ENCODE measurements at regions not wholly inside any gene's neighbourhood (a gene's known extent, or its start where the extent isn't known, plus 50 kb on each side); places are given as distances from the start of the nearest gene placed in this dataset.

- Histone ChIP-seq H3K4me1 (ENCODE audit: insufficient read depth, low read length) (peaks cover 4% of the 10 kb centered on the region), H3K4me2 (ENCODE audit: low read length) (no peak overlapping the region), H3K27ac (ENCODE audit: low read depth, low read length) (no peak overlapping the region), H3K27me3 (ENCODE audit: insufficient read depth, low read length) (no peaks in the 10 kb centered on the region), H3K79me2 (ENCODE audit: insufficient read depth, low read length) (no peaks in the 10 kb centered on the region), H3K4me3 (ENCODE audit: insufficient read depth, low read depth, low read length) (no peak overlapping the region), H3K9ac (ENCODE audit: low read length) (no peak overlapping the region), H2AFZ (ENCODE audit: low read depth, low read length) (no peak overlapping the region), H3K9me3 (ENCODE audit: insufficient read depth, low read depth, low read length) (no peaks in the 10 kb centered on the region), H3K36me3 (ENCODE audit: insufficient read depth, low read length) (no peaks in the 10 kb centered on the region), H4K20me1 (ENCODE audit: insufficient read depth, low read length) (no peaks in the 10 kb centered on the region)
- Mint-ChIP-seq H3K9me3 (ENCODE audit: unreplicated experiment) (no peaks in the 10 kb centered on the region), H3K4me3 (ENCODE audit: unreplicated experiment) (no peak overlapping the region), H3K4me1 (ENCODE audit: low read depth, unreplicated experiment) (peaks cover 1% of the 10 kb centered on the region), H3K27ac (ENCODE audit: unreplicated experiment) (no peak overlapping the region), H3K27me3 (ENCODE audit: low read depth, unreplicated experiment) (no peaks in the 10 kb centered on the region), H3K36me3 (ENCODE audit: low read depth, unreplicated experiment) (no peaks in the 10 kb centered on the region)
- FAIRE-seq (no peak), DNase-seq (ENCODE audit: low read depth) (no peak)
- TF ChIP-seq, protein P1, sequence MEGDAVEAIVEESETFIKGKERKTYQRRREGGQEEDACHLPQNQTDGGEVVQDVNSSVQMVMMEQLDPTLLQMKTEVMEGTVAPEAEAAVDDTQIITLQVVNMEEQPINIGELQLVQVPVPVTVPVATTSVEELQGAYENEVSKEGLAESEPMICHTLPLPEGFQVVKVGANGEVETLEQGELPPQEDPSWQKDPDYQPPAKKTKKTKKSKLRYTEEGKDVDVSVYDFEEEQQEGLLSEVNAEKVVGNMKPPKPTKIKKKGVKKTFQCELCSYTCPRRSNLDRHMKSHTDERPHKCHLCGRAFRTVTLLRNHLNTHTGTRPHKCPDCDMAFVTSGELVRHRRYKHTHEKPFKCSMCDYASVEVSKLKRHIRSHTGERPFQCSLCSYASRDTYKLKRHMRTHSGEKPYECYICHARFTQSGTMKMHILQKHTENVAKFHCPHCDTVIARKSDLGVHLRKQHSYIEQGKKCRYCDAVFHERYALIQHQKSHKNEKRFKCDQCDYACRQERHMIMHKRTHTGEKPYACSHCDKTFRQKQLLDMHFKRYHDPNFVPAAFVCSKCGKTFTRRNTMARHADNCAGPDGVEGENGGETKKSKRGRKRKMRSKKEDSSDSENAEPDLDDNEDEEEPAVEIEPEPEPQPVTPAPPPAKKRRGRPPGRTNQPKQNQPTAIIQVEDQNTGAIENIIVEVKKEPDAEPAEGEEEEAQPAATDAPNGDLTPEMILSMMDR (IDR thresholded peaks at IDR 0.05; ENCODE audit: insufficient read depth, low read depth, low read length), result no peak
- no peak for TF ChIP-seq EZH2 (IDR thresholded peaks at IDR 0.05; ENCODE audit: insufficient read depth, low read length)
Observed at GRCh38 chr11:109730669-109731068, 308.7 kb downstream of the C11orf87 start.

DNA sequence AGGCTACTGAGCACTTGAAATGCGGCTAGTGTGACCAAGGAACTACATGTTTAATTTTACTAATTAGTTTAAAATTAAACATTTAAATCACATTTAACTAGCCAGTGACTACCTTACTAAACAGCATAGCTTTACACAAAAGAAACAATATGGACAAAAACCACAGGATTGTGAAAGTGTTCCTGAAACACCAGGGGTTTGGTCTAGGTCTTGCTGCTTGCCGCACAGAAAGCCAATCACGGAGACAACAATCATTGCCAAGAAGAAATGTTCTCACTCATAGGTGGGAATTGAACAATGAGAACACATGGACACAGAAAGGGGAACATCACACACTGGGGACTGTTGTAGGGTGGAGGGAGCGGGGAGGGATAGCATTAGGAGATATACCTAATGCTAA lies 309.5 kb downstream of the C11orf87 start:
- Histone ChIP-seq H3K9me3 (ENCODE audit: insufficient read depth, low read depth, low read length) (no peaks in the 10 kb centered on the region), H3K9ac (ENCODE audit: low read length) (no peak overlapping the region), H3K4me2 (ENCODE audit: low read length) (no peak overlapping the region), H4K20me1 (ENCODE audit: insufficient read depth, low read length) (no peaks in the 10 kb centered on the region), H3K36me3 (ENCODE audit: insufficient read depth, low read length) (no peaks in the 10 kb centered on the region), H2AFZ (ENCODE audit: low read depth, low read length) (no peak overlapping the region), H3K79me2 (ENCODE audit: insufficient read depth, low read length) (no peaks in the 10 kb centered on the region), H3K4me1 (ENCODE audit: insufficient read depth, low read length) (peaks cover 4% of the 10 kb centered on the region), H3K4me3 (ENCODE audit: insufficient read depth, low read depth, low read length) (no peak overlapping the region), H3K27me3 (ENCODE audit: insufficient read depth, low read length) (no peaks in the 10 kb centered on the region), H3K27ac (ENCODE audit: low read depth, low read length) (no peak overlapping the region)
- H3K4me1 Mint-ChIP-seq (ENCODE audit: low read depth, unreplicated experiment), result peaks cover 1% of the 10 kb centered on the region
- H3K27ac Mint-ChIP-seq (ENCODE audit: unreplicated experiment), result no peak overlapping the region
- no peak for DNase-seq (ENCODE audit: low read depth)
- TF ChIP-seq, protein P1 (IDR thresholded peaks at IDR 0.05; ENCODE audit: insufficient read depth, low read depth, low read length), result no peak
- TF ChIP-seq EZH2 (IDR thresholded peaks at IDR 0.05; ENCODE audit: insufficient read depth, low read length), result no peak
- H3K9me3 Mint-ChIP-seq (ENCODE audit: unreplicated experiment), result no peaks in the 10 kb centered on the region
- no peaks in the 10 kb centered on the region for H3K27me3 Mint-ChIP-seq (ENCODE audit: low read depth, unreplicated experiment)
- no peaks in the 10 kb centered on the region for H3K36me3 Mint-ChIP-seq (ENCODE audit: low read depth, unreplicated experiment)
- no peak for FAIRE-seq
- no peak overlapping the region for H3K4me3 Mint-ChIP-seq (ENCODE audit: unreplicated experiment)

DNA sequence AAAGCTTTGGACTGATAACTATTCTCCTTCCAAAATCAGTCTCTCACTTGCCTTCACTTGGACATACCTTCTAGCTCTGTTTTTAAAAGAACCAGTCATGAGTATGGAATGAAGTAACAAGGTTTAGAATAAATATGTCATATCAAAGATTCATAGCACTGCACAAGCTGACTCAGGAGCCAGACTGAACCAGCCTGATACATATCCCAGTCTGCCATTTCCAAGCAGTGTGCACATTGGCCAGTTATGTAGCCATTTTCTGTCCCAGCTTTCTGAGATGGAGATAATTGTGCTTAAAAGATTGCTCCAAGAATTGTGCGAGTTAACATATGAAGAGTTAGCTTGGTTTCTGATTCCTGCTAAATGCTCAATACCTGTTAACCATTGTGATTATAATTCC lies 311.3 kb downstream of the C11orf87 start:
- Mint-ChIP-seq H3K27ac (ENCODE audit: unreplicated experiment) (no peak overlapping the region), H3K9me3 (ENCODE audit: unreplicated experiment) (no peaks in the 10 kb centered on the region), H3K4me1 (ENCODE audit: low read depth, unreplicated experiment) (no peaks in the 10 kb centered on the region), H3K4me3 (ENCODE audit: unreplicated experiment) (no peak overlapping the region), H3K36me3 (ENCODE audit: low read depth, unreplicated experiment) (no peaks in the 10 kb centered on the region), H3K27me3 (ENCODE audit: low read depth, unreplicated experiment) (no peaks in the 10 kb centered on the region)
- Histone ChIP-seq H3K9ac (ENCODE audit: low read length) (no peak overlapping the region), H3K79me2 (ENCODE audit: insufficient read depth, low read length) (no peaks in the 10 kb centered on the region), H3K4me1 (ENCODE audit: insufficient read depth, low read length) (peaks cover 4% of the 10 kb centered on the region), H3K4me2 (ENCODE audit: low read length) (peak overlapping the region; percentile 12), H3K36me3 (ENCODE audit: insufficient read depth, low read length) (no peaks in the 10 kb centered on the region), H3K4me3 (ENCODE audit: insufficient read depth, low read depth, low read length) (no peak overlapping the region), H4K20me1 (ENCODE audit: insufficient read depth, low read length) (no peaks in the 10 kb centered on the region), H3K27ac (ENCODE audit: low read depth, low read length) (no peak overlapping the region), H2AFZ (ENCODE audit: low read depth, low read length) (peak overlapping the region; percentile 6), H3K27me3 (ENCODE audit: insufficient read depth, low read length) (no peaks in the 10 kb centered on the region), H3K9me3 (ENCODE audit: insufficient read depth, low read depth, low read length) (no peaks in the 10 kb centered on the region)
- DNase-seq (ENCODE audit: low read depth) (peak; percentile 72), FAIRE-seq (no peak)
- TF ChIP-seq, protein P1 (IDR thresholded peaks at IDR 0.05; ENCODE audit: insufficient read depth, low read depth, low read length), result no peak
- TF ChIP-seq EZH2 (IDR thresholded peaks at IDR 0.05; ENCODE audit: insufficient read depth, low read length), result no peak
